Activated CD8-positive, alpha-beta memory T cell treated with anti-CD3 and anti-CD28 coated beads for 48 hours (primary cell): ENCODE measurements at regions not wholly inside any gene's neighbourhood (a gene's known extent, or its start where the extent isn't known, plus 50 kb on each side); places are given as distances from the start of the nearest gene placed in this dataset.

Experiments used
- DNase-seq, 3 experiments: peaks; one replicate each; pipeline ENCODE4 v3.0.0-alpha.2; 2020; ENCODE audit warnings: low read depth in 2 of 3, low spot score in 2 of 3

DNA sequence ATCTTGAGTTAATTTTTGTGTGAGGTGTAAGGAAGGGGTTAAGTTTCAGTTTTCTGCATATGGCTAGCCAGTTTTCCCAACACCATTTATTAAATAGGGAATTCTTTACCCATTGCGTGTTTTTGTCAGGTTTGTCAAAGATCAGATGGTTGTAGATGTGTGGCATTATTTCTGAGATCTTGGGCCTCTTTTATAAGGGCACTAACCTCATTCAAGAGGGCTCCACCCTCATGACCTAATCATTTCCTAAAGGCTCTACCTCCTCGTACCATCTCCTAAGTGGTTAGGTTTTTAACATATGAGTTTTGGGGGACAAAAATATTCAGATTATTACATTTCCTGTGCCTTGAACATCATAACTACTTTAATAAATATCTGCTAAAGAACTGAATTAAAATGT lies 510.9 kb downstream of the UTRN start:
- DNase-seq = no peak

DNA sequence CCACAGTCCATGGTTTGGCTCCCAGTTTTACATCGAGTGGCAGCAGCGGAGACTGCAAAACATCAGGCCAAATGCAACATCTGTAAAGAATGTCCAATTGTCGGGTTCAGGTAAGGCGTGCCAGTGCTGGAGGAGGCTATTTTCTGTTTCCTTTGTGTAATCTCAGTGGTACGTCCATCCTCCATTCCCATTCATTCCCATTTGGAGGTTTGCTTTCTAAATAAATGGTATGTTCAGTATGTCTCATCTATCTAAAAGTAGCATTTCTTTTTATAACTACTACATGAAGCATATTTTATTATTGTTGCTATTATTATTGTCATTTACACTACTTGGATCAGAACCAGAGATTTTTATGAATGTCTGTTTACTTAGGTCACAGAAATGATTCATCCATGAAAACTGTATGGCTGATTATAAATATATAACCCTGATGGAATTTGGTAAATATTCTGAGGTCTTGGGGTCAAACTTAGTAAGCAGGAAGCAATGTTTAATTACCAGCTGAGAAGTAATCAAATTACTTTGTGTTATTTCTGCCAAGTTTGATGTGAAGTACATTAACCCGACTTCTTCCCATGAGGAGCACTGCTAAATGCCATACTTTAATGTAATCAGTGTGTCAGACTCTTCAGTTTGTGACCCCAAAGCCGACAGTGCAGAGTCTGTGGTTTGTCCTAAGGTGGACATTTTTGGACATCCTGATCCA lies 512.9 kb downstream of the UTRN start:
- DNase-seq = no peak

DNA sequence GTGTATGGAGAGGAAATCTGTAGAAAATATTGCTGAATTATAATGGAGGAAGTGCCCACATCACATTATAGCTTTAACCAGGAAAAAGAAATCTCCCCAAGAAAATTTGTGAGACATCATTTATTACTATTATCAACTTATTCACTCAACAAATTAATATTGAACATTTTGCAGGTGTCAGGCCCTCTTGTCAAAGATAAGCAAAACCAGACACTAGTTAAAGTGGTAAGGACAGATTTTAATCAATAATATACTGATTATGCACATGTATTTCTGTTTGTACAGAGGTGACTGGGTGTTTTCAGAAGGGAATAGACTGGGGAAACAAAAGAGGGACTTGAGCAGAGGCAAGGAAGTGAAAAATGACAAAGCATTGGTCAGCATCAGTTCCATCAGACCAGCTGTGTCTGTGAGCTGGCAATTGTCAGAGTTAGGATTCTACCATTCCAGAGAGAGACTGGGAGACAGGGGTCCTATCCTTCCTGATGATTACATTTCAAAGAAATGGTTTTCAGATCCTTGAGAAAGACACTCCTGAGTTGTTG lies 519.2 kb downstream of the UTRN start:
- no peak for DNase-seq

DNA sequence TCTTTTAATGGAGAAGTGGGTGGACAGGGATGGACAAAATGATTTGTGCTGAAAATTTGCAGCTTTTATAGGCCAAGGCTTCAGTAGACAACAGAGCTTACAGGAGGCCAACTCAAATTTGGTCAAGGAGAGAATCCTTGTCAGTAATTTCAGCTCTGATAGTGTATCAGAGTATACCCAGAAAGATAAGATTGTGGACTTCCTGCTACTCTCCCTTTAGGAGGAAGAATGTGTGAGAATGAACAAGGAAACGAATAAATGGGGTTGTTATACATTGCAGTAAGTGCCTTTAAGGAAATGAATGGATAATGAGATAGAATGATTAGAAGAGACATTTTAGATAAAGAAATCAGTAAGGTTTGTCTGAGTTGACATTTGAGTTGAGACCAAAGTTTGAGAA lies 519.9 kb downstream of the UTRN start:
- DNase-seq = no peak

DNA sequence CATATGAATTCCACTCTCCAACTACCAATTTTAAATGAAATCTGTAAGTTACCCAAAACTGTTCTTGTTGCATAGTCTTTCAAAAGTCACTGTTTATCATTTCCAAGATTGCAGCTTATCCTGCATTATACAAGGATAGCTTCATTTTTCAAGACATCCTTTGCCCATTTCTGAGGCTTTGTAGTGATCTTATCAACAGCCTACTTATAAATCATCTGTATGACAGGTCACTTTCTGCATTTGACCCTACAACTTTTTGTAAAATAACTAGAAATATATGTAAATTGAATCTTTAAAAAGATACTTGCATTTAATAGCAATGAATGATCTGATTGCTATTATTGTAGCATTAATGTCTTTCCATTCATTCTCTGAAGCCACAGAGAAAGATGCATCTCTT lies 521.1 kb downstream of the UTRN start:
- DNase-seq = no peak

DNA sequence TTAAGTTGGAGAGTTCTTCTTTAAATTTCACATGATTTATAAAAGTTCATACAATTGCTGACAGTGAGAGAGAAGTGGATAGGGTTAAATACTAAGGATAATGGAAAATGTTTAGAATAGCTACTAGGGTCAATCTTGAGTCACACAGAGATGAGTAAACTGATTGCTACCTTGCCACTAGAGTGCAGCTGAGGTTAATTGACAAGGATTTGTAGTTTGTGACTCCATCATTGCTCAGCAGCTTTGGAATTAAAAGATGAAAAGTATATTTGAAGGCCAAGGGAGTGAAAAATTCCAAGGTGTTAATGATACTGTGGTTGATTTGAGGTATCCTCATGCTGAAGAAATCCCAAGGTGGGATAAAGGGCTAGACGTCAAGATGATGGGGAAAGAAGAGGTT lies 524.0 kb downstream of the UTRN start:
- no peak for DNase-seq

DNA sequence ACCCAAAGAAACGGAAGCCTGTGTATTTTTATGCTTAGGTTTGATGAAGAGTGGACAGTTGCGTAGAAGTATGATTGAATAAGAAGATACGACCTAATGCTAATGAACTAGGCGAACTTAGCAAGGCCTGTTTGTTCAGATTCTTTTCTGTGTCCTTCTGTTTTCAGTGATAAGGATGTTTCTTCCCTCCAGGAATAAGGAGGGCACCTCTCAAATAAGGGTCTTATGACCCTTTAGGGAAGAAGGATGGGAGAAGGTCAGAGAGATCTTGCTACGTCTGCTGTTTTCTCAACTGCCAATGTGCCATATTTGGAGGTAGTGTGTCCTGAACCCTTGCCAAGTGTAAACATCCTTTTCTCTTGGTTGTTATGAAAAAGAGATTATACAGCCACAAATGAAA lies 524.8 kb downstream of the UTRN start:
- no peak for DNase-seq

DNA sequence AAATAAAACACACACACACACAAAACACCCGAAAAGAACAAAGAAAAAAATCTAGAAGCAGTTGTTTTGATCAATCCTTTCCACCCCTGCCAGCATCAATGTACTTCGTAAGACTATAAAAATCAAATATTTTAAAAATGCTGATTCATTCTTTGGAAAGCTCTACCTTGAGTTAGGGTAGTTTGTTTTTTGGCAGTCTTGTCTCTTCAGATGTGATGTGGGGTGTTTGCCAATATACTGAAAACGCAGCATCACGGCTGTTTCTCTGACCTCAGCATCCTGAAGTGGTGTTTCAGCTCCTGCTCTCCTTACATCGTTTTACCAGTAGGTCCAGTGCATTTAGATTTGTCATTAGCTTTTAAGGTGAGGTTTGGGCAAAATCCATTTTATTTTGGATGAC lies 526.0 kb downstream of the UTRN start:
- no peak for DNase-seq

DNA sequence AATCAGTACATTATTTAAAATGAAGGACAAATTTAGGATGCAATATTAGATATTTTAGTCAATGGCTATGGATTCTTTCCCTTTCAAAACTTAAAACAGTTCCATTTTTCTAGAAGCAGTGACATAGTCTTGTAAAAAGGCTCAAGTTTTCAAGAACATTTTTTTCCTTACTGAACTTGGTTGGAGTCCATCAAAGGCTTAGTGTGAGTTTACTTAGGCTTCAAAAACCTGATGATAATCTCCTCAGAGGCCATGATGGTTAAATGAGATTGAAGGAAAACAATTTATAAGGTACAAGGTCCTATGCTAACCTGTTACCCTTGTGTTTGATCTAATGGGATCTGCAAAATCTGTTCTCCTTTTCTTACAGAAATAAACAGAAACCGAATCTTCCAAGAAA lies 531.8 kb downstream of the UTRN start:
- DNase-seq = no peak

DNA sequence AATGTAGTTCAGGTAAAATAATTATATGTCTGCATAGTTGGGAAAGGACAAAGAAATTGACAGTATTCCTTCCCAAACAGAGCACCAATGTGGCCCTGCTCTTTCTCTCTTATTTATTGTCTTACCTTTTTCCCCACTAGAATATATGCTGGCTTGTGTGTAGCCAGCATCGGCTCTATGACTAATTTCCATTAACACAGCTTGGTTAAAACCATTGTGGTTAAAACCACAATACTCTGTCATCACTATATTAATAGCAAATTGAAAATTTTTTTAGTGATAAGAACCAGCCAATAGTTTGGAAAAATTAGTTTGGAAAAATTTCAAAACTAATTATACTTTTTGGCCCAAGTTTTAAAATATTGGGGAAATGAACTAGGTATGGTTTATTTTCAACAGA lies 535.1 kb downstream of the UTRN start:
- DNase-seq = no peak

DNA sequence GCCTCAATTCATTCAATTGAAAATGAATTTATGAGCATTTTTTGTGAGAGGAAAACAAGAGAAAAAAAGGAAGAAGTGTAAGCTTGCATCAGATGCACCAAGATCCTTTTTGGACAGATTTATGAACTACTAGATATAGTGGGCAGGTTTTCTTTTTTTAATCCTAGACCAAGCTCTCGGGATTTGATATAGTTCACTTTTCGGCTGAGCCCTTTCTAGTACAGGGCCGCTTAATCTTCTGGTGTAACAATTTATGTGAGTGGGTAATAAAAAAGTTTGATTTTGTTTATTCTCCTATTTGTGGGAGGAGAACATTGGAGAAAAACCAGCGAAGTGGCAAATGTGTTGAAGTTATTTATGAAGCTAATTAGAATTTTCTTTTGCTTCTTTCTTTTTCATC lies 538.0 kb downstream of the UTRN start:
- no peak for DNase-seq

DNA sequence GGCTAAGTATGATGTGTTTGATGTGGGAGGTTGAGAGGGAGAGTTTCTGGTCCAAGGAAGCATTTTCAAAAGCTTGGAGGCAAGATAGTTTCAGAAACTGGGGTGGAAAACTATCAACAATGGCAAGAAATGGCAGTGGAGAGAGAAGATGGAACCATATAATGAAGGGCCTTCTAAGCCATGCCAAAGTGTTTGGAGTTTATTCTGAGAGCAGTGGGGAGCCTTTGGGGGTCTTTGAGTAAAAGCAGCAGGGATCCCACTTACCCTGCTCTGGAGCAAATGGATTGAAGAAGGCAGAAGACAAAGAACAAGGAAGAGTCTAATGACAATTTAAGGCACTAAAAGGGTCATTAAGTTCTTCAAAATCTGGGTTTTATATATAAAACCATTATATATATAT lies 538.9 kb downstream of the UTRN start:
- DNase-seq = no peak

DNA sequence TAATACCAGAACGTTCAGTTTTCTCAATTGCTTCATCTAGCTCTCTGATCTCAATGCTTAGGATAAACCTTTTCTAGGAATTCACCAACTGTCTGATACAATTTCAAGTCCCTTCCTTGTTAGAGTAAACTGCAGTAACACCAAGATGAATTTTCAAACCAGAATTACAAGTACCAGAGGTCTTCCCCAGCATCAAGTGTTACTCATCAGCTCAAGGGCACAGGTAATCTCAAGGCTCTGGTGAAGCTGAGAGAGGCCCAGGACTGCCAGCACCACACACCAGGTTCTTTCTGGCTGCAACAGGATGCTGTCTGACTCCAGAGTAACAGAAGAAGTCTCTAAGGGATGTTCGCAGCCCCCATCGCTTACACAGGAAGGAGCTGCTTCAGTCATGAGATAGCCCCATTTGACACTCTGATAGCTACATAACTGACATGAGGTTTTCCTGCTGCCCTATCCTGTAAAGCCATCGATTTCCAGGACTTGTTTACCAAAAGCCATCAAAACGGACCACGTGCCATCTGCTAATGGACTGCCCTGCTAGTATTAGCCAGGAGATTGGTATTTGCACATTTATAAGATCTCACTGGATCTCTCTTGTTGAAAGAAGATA lies 549.4 kb downstream of the UTRN start:
- no peak for DNase-seq

DNA sequence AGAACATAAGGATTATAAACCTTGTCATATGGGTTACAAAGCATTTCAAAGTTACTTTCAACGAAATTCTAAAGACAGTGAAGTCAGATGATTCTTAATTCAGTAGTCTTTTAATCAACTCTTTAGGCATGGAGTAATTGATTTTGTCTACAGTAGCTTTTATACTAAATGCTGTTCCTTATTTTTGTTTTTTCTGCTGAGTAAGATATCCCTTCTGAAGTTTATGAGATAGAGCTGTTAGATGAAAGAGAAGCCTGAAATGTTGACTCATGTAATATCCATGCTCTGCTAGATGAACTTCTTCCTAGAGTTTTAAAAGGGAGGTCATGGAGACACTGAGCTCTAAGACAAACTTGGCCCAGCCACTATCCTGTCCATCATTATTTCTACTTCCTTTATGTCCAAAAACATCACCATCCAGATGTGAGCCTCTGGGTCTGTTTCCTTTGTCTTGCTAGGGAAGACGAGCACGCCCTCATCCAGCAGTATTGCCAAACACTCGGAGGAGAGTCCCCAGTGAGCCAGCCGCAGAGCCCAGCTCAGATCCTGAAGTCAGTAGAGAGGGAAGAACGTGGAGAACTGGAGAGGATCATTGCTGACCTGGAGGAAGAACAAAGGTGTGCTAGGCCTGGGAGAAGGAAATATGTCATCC lies 550.3 kb downstream of the UTRN start:
- no peak for DNase-seq

DNA sequence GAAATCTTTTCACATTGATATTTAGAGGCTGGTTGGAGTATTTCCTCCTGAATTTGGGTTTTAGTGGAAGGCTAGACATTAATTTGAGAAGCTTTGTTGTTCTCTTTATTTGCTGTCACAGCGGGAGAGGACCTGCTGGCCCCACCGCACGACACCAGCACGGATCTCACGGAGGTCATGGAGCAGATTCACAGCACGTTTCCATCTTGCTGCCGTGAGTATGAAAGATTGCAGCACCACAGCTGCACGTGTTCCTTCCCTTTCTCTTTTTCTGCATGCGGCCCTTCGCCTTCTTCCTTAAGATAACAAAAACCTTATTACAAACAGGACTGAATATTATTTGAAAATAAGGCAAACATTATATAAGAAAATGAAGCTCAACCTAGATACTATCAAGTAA lies 555.5 kb downstream of the UTRN start:
- no peak for DNase-seq

DNA sequence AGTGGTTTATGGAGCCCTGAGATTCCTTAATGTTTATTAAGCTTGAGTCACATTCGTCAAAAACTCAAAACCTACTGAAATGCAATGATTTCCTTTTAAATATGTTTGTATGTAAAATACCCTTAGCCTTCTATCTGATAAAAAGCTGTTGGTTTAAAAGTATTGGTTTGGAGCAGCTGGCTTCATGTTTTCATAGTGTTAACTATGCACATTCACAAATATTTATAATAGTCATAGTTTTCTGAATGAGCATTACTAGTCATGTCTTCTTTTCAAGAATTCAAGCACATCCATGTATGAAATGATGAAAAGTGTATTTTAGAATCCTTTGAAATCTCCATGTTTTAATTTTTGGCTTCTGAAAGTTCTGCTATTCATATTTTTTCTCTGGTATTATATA lies 558.6 kb downstream of the UTRN start:
- DNase-seq = no peak

DNA sequence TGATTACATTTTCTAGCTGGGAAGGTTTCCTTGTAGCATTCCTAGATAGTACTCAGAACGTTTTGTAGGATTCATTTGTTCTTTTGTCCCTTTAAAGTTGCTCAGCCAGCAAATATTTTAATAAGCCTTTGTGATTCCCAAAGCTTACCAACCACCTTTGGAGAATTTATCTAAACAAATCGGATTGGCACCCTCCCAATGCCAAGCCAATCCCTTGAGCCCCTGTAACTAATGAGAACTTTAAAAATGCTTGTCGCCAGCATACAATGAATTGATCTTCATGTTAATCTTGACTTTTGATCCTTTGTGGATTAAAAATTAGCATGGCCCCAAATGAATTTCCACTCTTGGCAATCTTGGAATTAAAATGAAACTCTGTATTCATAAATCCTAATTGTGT lies 559.5 kb downstream of the UTRN start:
- no peak for DNase-seq

DNA sequence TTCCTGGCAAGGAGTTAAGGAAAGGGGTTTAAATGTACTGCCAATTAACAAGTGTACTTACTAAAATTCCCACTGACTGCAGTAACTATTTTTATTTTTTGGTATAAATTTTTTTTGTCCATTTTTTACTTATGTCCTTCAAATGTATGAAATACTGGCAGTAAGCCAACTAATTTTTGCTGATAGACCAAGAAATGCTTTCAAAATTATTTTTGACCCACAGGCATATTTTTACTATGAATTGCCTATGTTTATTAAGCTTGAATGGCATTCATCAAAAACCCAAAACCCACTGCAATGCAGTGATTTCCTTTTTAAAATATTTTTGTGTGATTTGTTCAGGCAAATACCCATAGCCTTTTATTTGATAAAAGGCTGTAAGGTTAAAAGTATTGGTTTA lies 560.1 kb downstream of the UTRN start:
- no peak for DNase-seq

DNA sequence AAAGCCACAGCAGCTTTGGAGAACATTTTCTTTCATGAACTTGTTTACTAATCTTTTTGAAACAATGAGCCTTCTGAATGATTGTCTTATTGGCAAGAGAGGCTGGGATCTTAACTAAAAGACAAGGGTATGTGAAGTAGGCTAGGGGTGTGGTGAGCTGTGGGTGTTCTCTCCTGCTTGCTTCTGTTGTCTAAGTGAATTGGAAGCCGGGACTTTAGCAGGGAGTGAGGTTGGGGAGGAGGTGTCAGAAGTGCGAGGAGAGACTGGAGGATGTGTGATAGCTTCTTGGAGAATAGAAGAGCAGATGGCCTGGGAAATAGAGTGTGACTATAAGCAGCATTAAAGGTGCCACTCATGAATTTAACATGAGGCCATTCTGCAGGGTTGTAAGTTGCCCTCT lies 562.8 kb downstream of the UTRN start:
- no peak for DNase-seq

DNA sequence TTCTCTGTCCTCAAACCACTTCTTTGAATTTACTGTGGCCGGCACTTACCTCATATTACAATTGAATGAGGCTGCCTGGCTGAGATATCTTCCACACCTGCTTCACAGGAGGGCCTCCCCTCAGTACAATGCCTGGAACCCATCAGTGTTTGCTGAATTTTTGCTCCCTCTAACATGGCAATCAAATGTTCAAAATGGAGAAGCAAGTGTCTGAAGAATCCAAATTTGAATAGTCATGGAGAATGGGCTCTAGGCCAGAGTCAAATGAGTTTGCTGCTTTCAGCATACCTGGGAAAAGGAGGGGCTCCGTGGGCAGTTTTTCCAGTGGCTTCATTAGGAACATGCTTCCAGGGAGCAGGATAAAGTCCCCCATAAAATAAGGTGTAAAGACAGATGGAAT lies 564.8 kb downstream of the UTRN start:
- DNase-seq = no peak

DNA sequence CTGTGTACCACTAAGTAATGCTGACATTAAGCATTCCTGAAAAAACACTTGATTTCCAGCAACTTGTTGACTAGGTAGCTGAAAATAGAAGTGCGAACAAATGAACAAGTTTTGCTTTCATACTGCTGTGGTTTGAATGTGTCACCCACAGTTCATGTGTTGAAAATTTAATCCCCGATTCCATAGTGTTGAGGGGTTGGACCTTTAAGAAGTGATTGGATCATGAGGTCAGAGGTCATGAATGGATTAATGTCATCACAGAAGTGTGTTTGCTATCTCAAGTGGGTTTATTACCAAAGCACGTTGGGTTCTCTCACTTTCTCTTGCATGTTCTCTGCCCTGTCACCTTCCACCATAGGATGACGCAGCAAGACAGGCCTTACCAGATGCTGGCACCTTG lies 568.5 kb downstream of the UTRN start:
- DNase-seq = no peak

DNA sequence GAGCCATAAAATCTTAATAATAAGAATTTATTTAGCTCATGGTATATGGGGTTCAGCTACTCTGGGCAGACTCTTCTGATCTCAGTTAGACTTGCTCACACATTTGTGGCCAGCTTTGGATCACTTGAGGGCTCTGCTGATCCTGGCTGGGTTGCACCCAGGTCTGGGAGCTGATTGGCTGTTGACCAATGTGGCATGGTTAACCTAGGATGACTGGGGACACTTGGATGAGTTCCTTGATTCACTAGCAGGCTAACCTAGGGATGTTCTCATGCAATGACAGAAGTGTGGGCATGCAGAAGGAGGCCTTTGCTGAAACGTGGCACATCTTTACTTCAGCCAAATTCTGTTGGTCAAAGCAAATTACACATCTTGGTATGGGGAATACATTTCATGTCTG lies 569.5 kb downstream of the UTRN start:
- DNase-seq = no peak

DNA sequence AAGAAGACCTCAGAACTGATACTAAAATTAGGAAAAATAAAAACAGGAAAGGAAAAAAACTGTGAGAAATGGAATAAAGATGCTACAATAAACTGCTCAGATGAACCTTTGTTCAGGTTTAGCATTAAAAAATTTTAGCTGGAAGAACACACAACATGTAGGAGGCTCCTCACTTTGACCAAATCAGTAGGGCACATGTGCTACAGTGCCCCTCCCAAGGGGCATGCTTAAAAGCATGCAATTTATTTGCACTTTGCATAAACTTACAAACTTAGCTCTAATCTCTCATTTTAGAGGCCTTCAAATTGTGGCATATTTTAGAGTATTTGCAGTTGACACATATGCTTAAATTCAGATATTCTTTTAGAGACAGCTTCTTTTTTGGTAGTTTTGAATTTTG lies 570.2 kb downstream of the UTRN start:
- DNase-seq = no peak
